ENCODE measurements at regions not wholly inside any gene's neighbourhood (a gene's known extent, or its start where the extent isn't known, plus 50 kb on each side); places are given as distances from the start of the nearest gene placed in this dataset.

GRCh38 chr7:81534446-81534845, 235.4 kb downstream of the HGF start:
- no peak for DNase-seq

GRCh38 chr7:81533931-81534330, 235.9 kb downstream of the HGF start:
- DNase-seq: no peak
- no peaks in the 10 kb centered on the region for H3K27me3 ChIP-seq
- H3K27ac ChIP-seq: no peak overlapping the region
- H3K36me3 ChIP-seq: no peaks in the 10 kb centered on the region
- H3K4me3 ChIP-seq (replicated peaks in 1 of 3): no peak overlapping the region
- TF ChIP-seq, protein P1, sequence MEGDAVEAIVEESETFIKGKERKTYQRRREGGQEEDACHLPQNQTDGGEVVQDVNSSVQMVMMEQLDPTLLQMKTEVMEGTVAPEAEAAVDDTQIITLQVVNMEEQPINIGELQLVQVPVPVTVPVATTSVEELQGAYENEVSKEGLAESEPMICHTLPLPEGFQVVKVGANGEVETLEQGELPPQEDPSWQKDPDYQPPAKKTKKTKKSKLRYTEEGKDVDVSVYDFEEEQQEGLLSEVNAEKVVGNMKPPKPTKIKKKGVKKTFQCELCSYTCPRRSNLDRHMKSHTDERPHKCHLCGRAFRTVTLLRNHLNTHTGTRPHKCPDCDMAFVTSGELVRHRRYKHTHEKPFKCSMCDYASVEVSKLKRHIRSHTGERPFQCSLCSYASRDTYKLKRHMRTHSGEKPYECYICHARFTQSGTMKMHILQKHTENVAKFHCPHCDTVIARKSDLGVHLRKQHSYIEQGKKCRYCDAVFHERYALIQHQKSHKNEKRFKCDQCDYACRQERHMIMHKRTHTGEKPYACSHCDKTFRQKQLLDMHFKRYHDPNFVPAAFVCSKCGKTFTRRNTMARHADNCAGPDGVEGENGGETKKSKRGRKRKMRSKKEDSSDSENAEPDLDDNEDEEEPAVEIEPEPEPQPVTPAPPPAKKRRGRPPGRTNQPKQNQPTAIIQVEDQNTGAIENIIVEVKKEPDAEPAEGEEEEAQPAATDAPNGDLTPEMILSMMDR (IDR thresholded peaks at IDR 0.05): no peak
- no peak for TF ChIP-seq POLR2A (IDR thresholded peaks at IDR 0.05)
- intact Hi-C loops (cut with DNase I): no loop called here
- H3K9me3 ChIP-seq: no peaks in the 10 kb centered on the region
- no peaks in the 10 kb centered on the region for H3K4me1 ChIP-seq

More at GRCh38 chr7:81534446-81534845, 235.4 kb downstream of the HGF start:
- no peak overlapping the region for H3K4me3 ChIP-seq (replicated peaks in 1 of 3)
- H3K36me3 ChIP-seq: no peaks in the 10 kb centered on the region
- no peaks in the 10 kb centered on the region for H3K27me3 ChIP-seq
- no peak overlapping the region for H3K27ac ChIP-seq
- no peaks in the 10 kb centered on the region for H3K4me1 ChIP-seq
- intact Hi-C loops (cut with DNase I): no loop called here
- WGBS, 2 donors: 94 to 95% methylated on average over 3 of the region's 3 CpGs
- TF ChIP-seq, protein P1 (IDR thresholded peaks at IDR 0.05): no peak
- no peaks in the 10 kb centered on the region for H3K9me3 ChIP-seq

- intact Hi-C loops (cut with DNase I): no loop called here
- Histone ChIP-seq H3K36me3 (no peaks in the 10 kb centered on the region), H3K9me3 (no peaks in the 10 kb centered on the region), H3K27ac (no peak overlapping the region), H3K4me3 (replicated peaks in 1 of 3) (no peak overlapping the region), H3K4me1 (no peaks in the 10 kb centered on the region), H3K27me3 (no peaks in the 10 kb centered on the region)
- no peak for DNase-seq
- no peak for TF ChIP-seq POLR2A (IDR thresholded peaks at IDR 0.05)
- TF ChIP-seq, protein P1 (IDR thresholded peaks at IDR 0.05): no peak
Observed at GRCh38 chr7:81533426-81533825, 236.4 kb downstream of the HGF start.

DNA sequence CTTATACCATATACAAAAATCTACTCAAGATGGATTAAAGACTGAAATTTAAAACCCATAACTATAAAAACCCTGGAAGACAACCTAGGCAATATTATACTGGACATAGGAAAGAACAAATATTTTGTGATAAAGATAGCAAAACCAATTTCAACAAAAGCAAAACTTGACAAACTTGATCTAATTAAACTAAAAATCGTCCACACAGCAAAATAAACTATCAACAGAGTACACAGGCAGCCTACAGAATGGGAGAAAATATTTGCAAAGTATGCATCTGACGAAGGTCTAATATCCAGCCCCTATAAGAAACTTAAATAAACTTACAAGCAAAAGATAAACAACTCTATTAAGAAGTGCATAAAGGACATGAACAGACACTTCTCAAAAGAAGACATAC, 240.1 kb downstream of the HGF start:
- no peak for DNase-seq
- intact Hi-C loops (cut with DNase I): no loop called here
- TF ChIP-seq, protein P1 (IDR thresholded peaks at IDR 0.05): no peak
- TF ChIP-seq POLR2A (IDR thresholded peaks at IDR 0.05): no peak
- 59 to 69% methylated on average over 2 of the region's 2 CpGs for WGBS, 2 donors
- H3K36me3 ChIP-seq: no peaks in the 10 kb centered on the region
- no peak overlapping the region for H3K27ac ChIP-seq
- no peaks in the 10 kb centered on the region for H3K27me3 ChIP-seq
- no peaks in the 10 kb centered on the region for H3K9me3 ChIP-seq
- no peaks in the 10 kb centered on the region for H3K4me1 ChIP-seq
- H3K4me3 ChIP-seq (replicated peaks in 1 of 3): no peak overlapping the region

GRCh38 chr7:81527651-81528050, 242.2 kb downstream of the HGF start:
- Histone ChIP-seq H3K27ac (no peak overlapping the region), H3K4me1 (no peaks in the 10 kb centered on the region), H3K27me3 (no peaks in the 10 kb centered on the region), H3K9me3 (no peaks in the 10 kb centered on the region), H3K4me3 (replicated peaks in 1 of 3) (no peak overlapping the region), H3K36me3 (no peaks in the 10 kb centered on the region)
- DNase-seq: no peak
- intact Hi-C loops (cut with DNase I): no loop called here
- no peak for TF ChIP-seq POLR2A (IDR thresholded peaks at IDR 0.05)
- TF ChIP-seq, protein P1 (IDR thresholded peaks at IDR 0.05): no peak
- 78 to 81% methylated on average over 2 of the region's 2 CpGs for WGBS, 2 donors

Data from thyroid gland (tissue), 4 donors.